CD8-positive, alpha-beta memory T cell (primary cell): ENCODE measurements at regions not wholly inside any gene's neighbourhood (a gene's known extent, or its start where the extent isn't known, plus 50 kb on each side); places are given as distances from the start of the nearest gene placed in this dataset.

Source experiments
- CTCF ChIA-PET: fragments of 350-600 bp; sonication (Branson Sonifier 250); formaldehyde crosslinking; loops from one replicate; lab custom pipeline; 2021; ENCODE audit warnings: antibody characterized with exemption; lab: Charles Lee
- POLR2A ChIA-PET: fragments of 350-600 bp; sonication (Branson Sonifier 250); formaldehyde crosslinking; loops from one replicate; lab custom pipeline; 2021; ENCODE audit warnings: antibody characterized with exemption; lab: Charles Lee
- DNase-seq, 5 donors: peaks; one replicate each; pipeline versions ENCODE4 v3.0.0 to v3.0.0-alpha.2; 2020 to 2022; ENCODE audit warnings: mixed read lengths in 1 of 5
- H3K27ac ChIP-seq: one replicate; pipeline ENCODE4 v1.7.0; 2013; ENCODE audit warnings: low read depth, mild to moderate bottlenecking, low read length, moderate library complexity
- H3K27me3 ChIP-seq: 2 replicates; pipeline ENCODE4 v1.7.0; 2013; ENCODE audit warnings: low read length, mild to moderate bottlenecking; ENCODE audit not compliant: insufficient read depth, poor library complexity, severe bottlenecking
- H3K36me3 ChIP-seq: 2 replicates; pipeline ENCODE4 v1.7.0; 2013; ENCODE audit warnings: mild to moderate bottlenecking, low read length, moderate library complexity; ENCODE audit not compliant: insufficient read depth
- H3K4me1 ChIP-seq: 2 replicates; pipeline ENCODE4 v1.7.0; 2013; ENCODE audit warnings: mild to moderate bottlenecking, low read length, moderate library complexity; ENCODE audit not compliant: insufficient read depth
- H3K4me3 ChIP-seq: 2 replicates; pipeline ENCODE4 v1.7.0; 2013; ENCODE audit warnings: mild to moderate bottlenecking, low read length
- H3K9me3 ChIP-seq: 2 replicates; pipeline ENCODE4 v1.7.0; 2013; ENCODE audit warnings: mild to moderate bottlenecking, low read length
- H3K27ac Mint-ChIP-seq, 8 donors: one replicate each; pipeline ENCODE4 v1.8.0; 2020 to 2021; ENCODE audit warnings: mixed read lengths in 8 of 8, mild to moderate bottlenecking in 6 of 8, inconsistent platforms in 3 of 8, moderate library complexity in 3 of 8
- H3K27me3 Mint-ChIP-seq, 2 donors: one replicate each; pipeline ENCODE4 v1.8.0; 2020 to 2021; ENCODE audit warnings: mixed read lengths in 2 of 2, mild to moderate bottlenecking in 1 of 2, moderate library complexity in 1 of 2
- H3K36me3 Mint-ChIP-seq, 3 donors: one replicate each; pipeline ENCODE4 v1.8.0; 2020 to 2021; ENCODE audit warnings: mixed read lengths in 3 of 3, inconsistent platforms in 1 of 3, mild to moderate bottlenecking in 1 of 3
- H3K4me1 Mint-ChIP-seq, 3 donors: one replicate each; pipeline ENCODE4 v1.8.0; 2020 to 2021; ENCODE audit warnings: mixed read lengths in 3 of 3, inconsistent platforms in 1 of 3, mild to moderate bottlenecking in 1 of 3
- H3K4me3 Mint-ChIP-seq, 7 donors: one replicate each; pipeline ENCODE4 v1.8.0; 2020 to 2021; ENCODE audit warnings: mixed read lengths in 7 of 7, mild to moderate bottlenecking in 6 of 7, moderate library complexity in 4 of 7, inconsistent platforms in 2 of 7
- H3K9me3 Mint-ChIP-seq, 5 donors: one replicate each; pipeline ENCODE4 v1.8.0; 2020 to 2022; ENCODE audit warnings: mixed read lengths in 5 of 5, mild to moderate bottlenecking in 3 of 5, moderate library complexity in 2 of 5, inconsistent platforms in 1 of 5

DNA sequence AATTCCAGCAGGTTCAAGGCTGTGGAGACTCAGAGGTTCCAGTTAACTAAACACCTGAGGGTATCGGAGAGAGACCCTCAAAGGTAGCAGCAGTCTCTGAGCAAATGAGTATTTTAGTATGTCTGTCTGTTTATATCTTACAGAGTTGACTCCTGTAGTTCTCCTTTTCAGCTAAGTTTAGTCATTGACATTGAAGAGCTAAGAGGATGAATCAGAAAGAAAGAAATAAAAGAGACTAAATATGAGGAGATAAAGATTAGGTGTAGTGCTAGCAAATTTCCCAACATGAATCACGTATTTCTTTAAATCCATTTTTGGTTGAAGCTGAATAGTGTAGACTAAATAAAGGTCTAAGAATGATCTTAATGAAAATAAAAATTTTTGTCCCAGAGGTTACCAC is 474.0 kb upstream of the RGMB start:
- H3K9me3 ChIP-seq: no peaks in the 10 kb centered on the region
- Mint-ChIP-seq H3K27ac (no peak overlapping the region), H3K4me1 (no peaks in the 10 kb centered on the region), H3K9me3 (peaks cover 0 to 4% (median 0%) of the 10 kb centered on the region in 5 donors), H3K27me3 (no peaks in the 10 kb centered on the region), H3K36me3 (no peaks in the 10 kb centered on the region), H3K4me3 (no peak overlapping the region)
- H3K4me1 ChIP-seq: no peaks in the 10 kb centered on the region
- no peaks in the 10 kb centered on the region for H3K36me3 ChIP-seq
- DNase-seq: no peak
- H3K27me3 ChIP-seq: no peaks in the 10 kb centered on the region
- H3K27ac ChIP-seq: no peak overlapping the region
- ChIA-PET CTCF (no interaction called here), POLR2A (no interaction called here)
- no peak overlapping the region for H3K4me3 ChIP-seq

- Histone ChIP-seq H3K27me3 (no peaks in the 10 kb centered on the region), H3K4me3 (no peak overlapping the region), H3K36me3 (no peaks in the 10 kb centered on the region), H3K27ac (no peak overlapping the region), H3K4me1 (no peaks in the 10 kb centered on the region), H3K9me3 (no peaks in the 10 kb centered on the region)
- Mint-ChIP-seq H3K9me3 (peaks cover 0 to 4% (median 0%) of the 10 kb centered on the region in 5 donors), H3K4me3 (no peak overlapping the region), H3K27ac (no peak overlapping the region), H3K36me3 (no peaks in the 10 kb centered on the region), H3K27me3 (no peaks in the 10 kb centered on the region), H3K4me1 (no peaks in the 10 kb centered on the region)
- ChIA-PET POLR2A (no interaction called here), CTCF (no interaction called here)
- no peak for DNase-seq
Measured at GRCh38 chr5:98301547-98301946, 471.9 kb upstream of the RGMB start.

GRCh38 chr5:98307811-98308210 is 465.7 kb upstream of the RGMB start:
- H3K4me1 ChIP-seq: no peaks in the 10 kb centered on the region
- no peaks in the 10 kb centered on the region for H3K4me1 Mint-ChIP-seq
- no peak overlapping the region for H3K27ac Mint-ChIP-seq
- POLR2A ChIA-PET: no interaction called here
- H3K27ac ChIP-seq: no peak overlapping the region
- H3K9me3 ChIP-seq: no peaks in the 10 kb centered on the region
- H3K27me3 ChIP-seq: no peaks in the 10 kb centered on the region
- H3K36me3 Mint-ChIP-seq: no peaks in the 10 kb centered on the region
- no peak overlapping the region for H3K4me3 ChIP-seq
- no peaks in the 10 kb centered on the region for H3K36me3 ChIP-seq
- CTCF ChIA-PET: no interaction called here
- H3K27me3 Mint-ChIP-seq: peaks cover 0 to 2% of the 10 kb centered on the region in 2 donors
- H3K9me3 Mint-ChIP-seq: no peaks in the 10 kb centered on the region
- no peak for DNase-seq
- H3K4me3 Mint-ChIP-seq: no peak overlapping the region

GRCh38 chr5:98308231-98308630 is 465.2 kb upstream of the RGMB start:
- Mint-ChIP-seq H3K4me1 (no peaks in the 10 kb centered on the region), H3K27ac (no peak overlapping the region), H3K36me3 (no peaks in the 10 kb centered on the region), H3K9me3 (no peaks in the 10 kb centered on the region), H3K27me3 (peaks cover 0 to 2% of the 10 kb centered on the region in 2 donors), H3K4me3 (no peak overlapping the region)
- no peaks in the 10 kb centered on the region for H3K27me3 ChIP-seq
- H3K36me3 ChIP-seq: no peaks in the 10 kb centered on the region
- ChIA-PET CTCF (no interaction called here), POLR2A (no interaction called here)
- H3K4me1 ChIP-seq: no peaks in the 10 kb centered on the region
- no peak overlapping the region for H3K4me3 ChIP-seq
- no peaks in the 10 kb centered on the region for H3K9me3 ChIP-seq
- no peak for DNase-seq
- H3K27ac ChIP-seq: no peak overlapping the region

GRCh38 chr5:98308960-98309359 is 464.5 kb upstream of the RGMB start:
- Histone ChIP-seq H3K4me1 (no peaks in the 10 kb centered on the region), H3K36me3 (no peaks in the 10 kb centered on the region), H3K27ac (no peak overlapping the region), H3K9me3 (no peaks in the 10 kb centered on the region), H3K4me3 (no peak overlapping the region), H3K27me3 (no peaks in the 10 kb centered on the region)
- H3K4me1 Mint-ChIP-seq: no peaks in the 10 kb centered on the region
- DNase-seq: no peak
- ChIA-PET CTCF (no interaction called here), POLR2A (no interaction called here)
- H3K27ac Mint-ChIP-seq: no peak overlapping the region
- no peaks in the 10 kb centered on the region for H3K36me3 Mint-ChIP-seq
- no peak overlapping the region for H3K4me3 Mint-ChIP-seq
- no peaks in the 10 kb centered on the region for H3K9me3 Mint-ChIP-seq
- peaks cover 0 to 2% of the 10 kb centered on the region in 2 donors for H3K27me3 Mint-ChIP-seq

DNA sequence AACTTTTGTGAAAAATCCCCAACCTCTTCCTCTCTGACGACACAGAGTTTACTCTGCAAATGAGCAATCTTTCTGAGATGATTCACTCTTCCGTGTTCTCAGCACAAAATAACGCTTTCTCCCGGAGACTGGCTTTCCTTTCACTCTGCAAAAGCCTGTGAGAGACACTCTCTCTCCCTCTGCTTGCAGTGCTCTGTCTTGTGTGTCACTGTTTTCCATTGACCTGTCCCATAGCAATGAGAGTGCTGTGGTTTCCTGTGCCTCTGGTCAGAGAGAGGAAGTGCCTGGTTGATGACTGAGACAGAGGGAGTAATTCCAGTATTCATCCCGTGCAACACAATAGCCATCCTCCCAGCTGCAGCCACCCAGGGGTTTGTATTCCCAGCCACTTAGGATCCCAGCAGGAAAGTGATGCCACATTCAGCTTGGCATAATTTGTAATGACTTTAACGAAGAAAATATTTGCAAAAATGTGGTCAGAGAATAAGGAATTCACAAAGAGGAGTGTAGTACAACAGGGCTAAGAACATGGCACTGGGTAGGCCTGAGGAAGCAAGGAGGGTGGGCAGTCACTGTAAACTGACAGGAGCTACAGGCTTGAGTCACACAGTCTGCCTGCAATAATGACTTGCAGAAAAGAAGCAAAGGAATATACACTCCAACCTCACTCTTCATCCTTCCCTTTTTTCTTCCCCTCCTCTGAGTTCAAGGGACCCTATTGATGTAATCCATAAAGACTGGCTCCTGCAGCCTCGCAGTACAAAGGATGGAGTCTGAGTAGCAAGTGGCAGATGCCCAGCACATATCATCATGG is 463.5 kb upstream of the RGMB start:
- no peak overlapping the region for H3K27ac ChIP-seq
- CTCF ChIA-PET: no interaction called here
- Mint-ChIP-seq H3K4me1 (no peaks in the 10 kb centered on the region), H3K27ac (peak overlapping the region in 1 of 8 donors; percentile 8), H3K4me3 (no peak overlapping the region), H3K9me3 (no peaks in the 10 kb centered on the region), H3K27me3 (peaks cover 0 to 2% of the 10 kb centered on the region in 2 donors), H3K36me3 (no peaks in the 10 kb centered on the region)
- H3K27me3 ChIP-seq: no peaks in the 10 kb centered on the region
- no peaks in the 10 kb centered on the region for H3K36me3 ChIP-seq
- H3K9me3 ChIP-seq: no peaks in the 10 kb centered on the region
- POLR2A ChIA-PET: no interaction called here
- H3K4me1 ChIP-seq: no peaks in the 10 kb centered on the region
- no peak overlapping the region for H3K4me3 ChIP-seq
- DNase-seq: no peak

DNA sequence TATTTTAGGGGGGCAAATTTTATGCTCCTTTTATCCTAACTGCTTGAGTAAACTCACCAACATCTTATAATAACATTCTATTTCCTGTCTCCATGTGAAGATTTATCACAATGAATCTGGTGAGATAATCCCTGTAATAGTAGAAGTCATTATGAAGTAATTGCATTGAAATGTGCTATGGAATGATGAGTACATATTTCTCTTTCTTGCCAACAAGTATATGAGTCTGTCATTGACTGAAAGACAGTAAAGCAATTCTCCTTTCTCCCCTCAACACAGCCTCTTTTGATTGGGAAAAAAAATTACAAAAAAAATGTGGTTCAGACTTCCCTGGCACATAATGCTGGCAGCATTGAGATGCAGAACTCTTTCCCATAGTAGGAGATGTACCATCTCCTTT is 459.2 kb upstream of the RGMB start:
- Mint-ChIP-seq H3K9me3 (no peaks in the 10 kb centered on the region), H3K4me3 (no peak overlapping the region), H3K27me3 (peaks cover 0 to 2% of the 10 kb centered on the region in 2 donors), H3K27ac (no peak overlapping the region), H3K4me1 (no peaks in the 10 kb centered on the region), H3K36me3 (no peaks in the 10 kb centered on the region)
- Histone ChIP-seq H3K27me3 (no peaks in the 10 kb centered on the region), H3K9me3 (no peaks in the 10 kb centered on the region), H3K4me3 (no peak overlapping the region), H3K36me3 (no peaks in the 10 kb centered on the region), H3K4me1 (no peaks in the 10 kb centered on the region), H3K27ac (no peak overlapping the region)
- CTCF ChIA-PET: no interaction called here
- no peak for DNase-seq
- POLR2A ChIA-PET: no interaction called here

DNA sequence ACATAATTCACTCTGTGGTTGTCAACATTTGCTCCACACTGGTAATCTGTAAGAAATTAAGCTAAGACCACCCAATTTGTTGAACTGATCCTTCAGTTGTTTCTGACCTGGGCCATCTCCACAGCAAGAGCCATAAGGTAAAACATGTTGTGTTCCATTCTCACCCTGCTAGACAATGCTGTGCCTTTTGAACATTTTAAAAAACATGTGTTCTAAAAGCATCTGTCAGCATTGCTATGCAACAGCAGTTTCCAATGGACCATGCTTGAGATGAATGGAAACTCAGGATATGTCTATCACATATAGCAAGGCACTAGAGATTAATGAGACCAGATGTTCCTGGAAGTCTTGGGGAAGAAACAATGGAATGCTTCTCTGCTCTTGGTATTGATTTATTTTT is 455.1 kb upstream of the RGMB start:
- no peaks in the 10 kb centered on the region for H3K27me3 ChIP-seq
- H3K4me3 ChIP-seq: no peak overlapping the region
- no peaks in the 10 kb centered on the region for H3K27me3 Mint-ChIP-seq
- H3K4me3 Mint-ChIP-seq: no peak overlapping the region
- no peak for DNase-seq
- no peak overlapping the region for H3K27ac Mint-ChIP-seq
- no peaks in the 10 kb centered on the region for H3K4me1 Mint-ChIP-seq
- H3K27ac ChIP-seq: no peak overlapping the region
- ChIA-PET POLR2A (no interaction called here), CTCF (no interaction called here)
- H3K9me3 ChIP-seq: no peaks in the 10 kb centered on the region
- no peaks in the 10 kb centered on the region for H3K36me3 ChIP-seq
- peaks cover 0 to 2% (median 0%) of the 10 kb centered on the region in 5 donors for H3K9me3 Mint-ChIP-seq
- H3K4me1 ChIP-seq: no peaks in the 10 kb centered on the region
- H3K36me3 Mint-ChIP-seq: no peaks in the 10 kb centered on the region
